GM12892 (cell line): ENCODE measurements at regions not wholly inside any gene's neighbourhood (a gene's known extent, or its start where the extent isn't known, plus 50 kb on each side); places are given as distances from the start of the nearest gene placed in this dataset.

Experiments
- POLR2A ChIP-seq: IDR thresholded peaks from 2 replicates; pipeline ENCODE4 v1.6.1; 2011; ENCODE audit warnings: low read depth, low read length, control low read depth
- POLR2AphosphoS5 ChIP-seq: IDR thresholded peaks from 2 replicates; pipeline ENCODE4 v1.6.1; 2011; ENCODE audit warnings: low read depth, low read length, control low read depth
- TAF1 ChIP-seq: IDR thresholded peaks from 2 replicates; pipeline ENCODE4 v1.6.1; 2011; ENCODE audit warnings: low read depth, mild to moderate bottlenecking, control low read depth, low read length, borderline replicate concordance

DNA sequence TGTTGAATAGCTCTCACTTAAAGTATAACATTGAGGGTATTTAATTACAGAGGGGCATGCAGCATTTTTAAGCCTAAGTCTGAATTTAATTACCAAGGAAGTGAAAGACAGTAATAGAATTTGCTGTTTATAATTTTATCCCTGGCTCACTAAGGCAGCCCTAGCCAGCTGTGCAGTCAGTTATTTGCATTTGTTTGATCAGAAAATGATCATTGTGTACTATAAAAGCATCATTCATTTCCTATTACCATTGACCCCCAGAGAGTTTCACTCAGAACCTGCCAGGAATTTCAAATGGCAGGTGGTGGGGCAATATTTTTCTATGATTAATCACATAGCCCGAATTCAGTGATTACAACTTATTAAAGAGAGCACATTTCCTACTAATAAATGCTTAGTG lies 277.1 kb upstream of the KAZN start:
- TF ChIP-seq POLR2AphosphoS5, result no peak
- TF ChIP-seq POLR2A, result no peak
- TF ChIP-seq TAF1, result no peak
